GM12878 (cell line): ENCODE measurements at regions not wholly inside any gene's neighbourhood (a gene's known extent, or its start where the extent isn't known, plus 50 kb on each side); places are given as distances from the start of the nearest gene placed in this dataset.

ENCODE experiments used
- ATAC-seq: fragments of 200-7000 bp; cut with Tn5 transposase; 3 replicates; pipeline ENCODE4 v1.9.1; 2020; ENCODE audit warnings: mild to moderate bottlenecking, moderate library complexity
- BruUV-seq: library from RNA; stranded (reverse); fragments of 400-500 nt; replicated peaks from 2 replicates; lab custom pipeline; 2021; lab: Mats Ljungman, UMichigan
- CTCF ChIA-PET: fragments of 300-600 bp; sonication (Branson Sonifier 250); formaldehyde crosslinking; extraction: SDS; loops from one replicate; lab custom pipeline; 2021; ENCODE audit warnings: inconsistent platforms; lab: Yijun Ruan, JAX
- POLR2A ChIA-PET: fragments of 350-600 bp; formaldehyde crosslinking; extraction: SDS; loops from one replicate; lab custom pipeline; 2021; ENCODE audit warnings: inconsistent platforms; lab: Charles Lee
- RAD21 ChIA-PET: fragments of 300-600 bp; sonication (Branson Sonifier 250); formaldehyde crosslinking; loops from one replicate; lab custom pipeline; 2023; ENCODE audit warnings: antibody characterized with exemption; ENCODE audit not compliant: unreplicated experiment; lab: Charles Lee
- SMC1A ChIA-PET: fragments of 300-600 bp; sonication (Branson Sonifier 250); formaldehyde crosslinking; loops from one replicate; lab custom pipeline; 2023; ENCODE audit not compliant: unreplicated experiment, uncharacterized antibody; lab: Charles Lee
- DNase-seq: peaks from one replicate; pipeline ENCODE4 v3.0.0-alpha.2; 2011; ENCODE audit warnings: low read depth, low spot score
- FAIRE-seq: peaks from 3 replicates; lab custom pipeline; 2011; peaks lifted over from hg19 to GRCh38; lab: Jason Lieb, UNC
- H2AFZ ChIP-seq: 2 replicates; pipeline ENCODE4 v1.6.0; 2011; ENCODE audit warnings: low read depth, low read length, control low read depth; ENCODE audit not compliant: control insufficient read depth
- H3K27ac ChIP-seq: 2 replicates; pipeline ENCODE4 v1.5.1; 2011; ENCODE audit warnings: control low read depth; ENCODE audit not compliant: control insufficient read depth, insufficient read depth
- H3K27me3 ChIP-seq, 2 experiments: replicated peaks in 1 of 2; 2 replicates each; pipeline versions ENCODE4 v1.6.0 to v1.6.1; 2011; ENCODE audit warnings: low read length in 1 of 2; ENCODE audit not compliant: control insufficient read depth in 2 of 2, insufficient read depth in 2 of 2
- H3K36me3 ChIP-seq, 2 experiments: 2 replicates each; pipeline ENCODE4 v1.5.1; 2011; ENCODE audit warnings: low read length in 1 of 2; ENCODE audit not compliant: control insufficient read depth in 2 of 2, insufficient read depth in 2 of 2
- H3K4me1 ChIP-seq: 2 replicates; pipeline ENCODE4 v1.6.1; 2011; ENCODE audit warnings: mild to moderate bottlenecking, low read length, moderate library complexity, mixed read lengths; ENCODE audit not compliant: control insufficient read depth, insufficient read depth
- H3K4me2 ChIP-seq: 2 replicates; pipeline ENCODE4 v1.6.0; 2011; ENCODE audit warnings: control low read depth; ENCODE audit not compliant: control insufficient read depth, insufficient read depth
- H3K4me3 ChIP-seq: fragments of 200-600 bp; sonication (generic); 2 replicates; pipeline ENCODE4 v1.5.1; 2016
- H3K79me2 ChIP-seq: 2 replicates; pipeline ENCODE4 v1.6.0; 2011; ENCODE audit warnings: low read length; ENCODE audit not compliant: control insufficient read depth, insufficient read depth
- H3K9ac ChIP-seq: 2 replicates; pipeline ENCODE4 v1.8.0; 2011; ENCODE audit warnings: low read length, control low read depth, mixed read lengths; ENCODE audit not compliant: control insufficient read depth, insufficient read depth
- H3K9me3 ChIP-seq: replicated peaks from 3 replicates; pipeline ENCODE4 v1.5.1; 2011; ENCODE audit warnings: mild to moderate bottlenecking, low read length; ENCODE audit not compliant: control insufficient read depth, insufficient read depth
- H4K20me1 ChIP-seq: 2 replicates; pipeline ENCODE4 v1.6.0; 2011; ENCODE audit not compliant: control insufficient read depth, insufficient read depth
- BACH1 ChIP-seq: fragments of 450-650 bp; IDR thresholded peaks from 2 replicates; pipeline ENCODE4 v1.6.1; 2017; ENCODE audit warnings: mild to moderate bottlenecking, borderline replicate concordance
- BMI1 ChIP-seq: fragments of 450-650 bp; IDR thresholded peaks from 2 replicates; pipeline ENCODE4 v1.6.1; 2016; ENCODE audit warnings: mild to moderate bottlenecking, moderate library complexity, borderline replicate concordance
- E2F4 ChIP-seq: IDR thresholded peaks from 2 replicates; pipeline ENCODE4 v1.6.1; 2012; ENCODE audit warnings: low read depth, low read length, improper control_type of control experiment
- ELK1 ChIP-seq: IDR thresholded peaks from 2 replicates; pipeline ENCODE4 v1.6.1; 2012; ENCODE audit warnings: low read depth, low read length, improper control_type of control experiment
- GATAD2B ChIP-seq: fragments of 450-650 bp; conservative IDR thresholded peaks from 2 replicates; pipeline ENCODE4 v1.6.1; 2017; ENCODE audit warnings: low read depth, mild to moderate bottlenecking, moderate library complexity
- HSF1 ChIP-seq: fragments of 150-350 bp; IDR thresholded peaks from 2 replicates; pipeline ENCODE4 v1.6.1; 2014; ENCODE audit warnings: mild to moderate bottlenecking, low read depth, low read length
- JUND ChIP-seq: IDR thresholded peaks from 2 replicates; pipeline ENCODE4 v1.6.1; 2012; ENCODE audit warnings: low read depth, mild to moderate bottlenecking, low read length, improper control_type of control experiment, moderate library complexity
- MAX ChIP-seq: IDR thresholded peaks from 2 replicates; pipeline ENCODE4 v1.6.1; 2012; ENCODE audit warnings: low read depth, low read length, improper control_type of control experiment
- SMC3 ChIP-seq: IDR thresholded peaks from 2 replicates; pipeline ENCODE4 v1.6.1; 2011; ENCODE audit warnings: low read length, improper control_type of control experiment, borderline replicate concordance
- WRNIP1 ChIP-seq: IDR thresholded peaks from 2 replicates; pipeline ENCODE4 v1.6.1; 2011; ENCODE audit warnings: low read depth, low read length, improper control_type of control experiment, borderline replicate concordance
- ZBED1 ChIP-seq: IDR thresholded peaks from 2 replicates; pipeline ENCODE4 v1.6.1; 2016; ENCODE audit warnings: borderline replicate concordance
- ZBTB33 ChIP-seq: fragments of 450-650 bp; IDR thresholded peaks from 2 replicates; pipeline ENCODE4 v1.6.1; 2017; ENCODE audit warnings: mild to moderate bottlenecking
- ZBTB4 ChIP-seq: fragments of 450-650 bp; formaldehyde crosslinking; IDR thresholded peaks from 2 replicates; pipeline ENCODE4 v1.4.0; 2022; ENCODE audit warnings: mild to moderate bottlenecking, moderate library complexity
- ZNF274 ChIP-seq: IDR thresholded peaks from one replicate; pipeline ENCODE4 v1.8.0; 2011; ENCODE audit not compliant: insufficient read length, insufficient read depth
- WGBS: methylation state at CpG from one replicate; pipeline ENCODE4 v1.1.6; 2016; ENCODE audit warnings: low lambda C conversion rate; ENCODE audit not compliant: insufficient replicate concordance, insufficient coverage; ENCODE audit errors: missing lambda C conversion rate; 5-methylcytosine and 5-hydroxymethylcytosine counted together
- in situ Hi-C: fragments of 300-500 bp; cut with MboI; formaldehyde crosslinking; loops from 9 replicates; pipeline ENCODE4 v1.14.3; 2018; ENCODE audit warnings: mixed read lengths
- intact Hi-C: fragments of 100-400 bp; cut with micrococcal nuclease; formaldehyde crosslinking; loops from one replicate; pipeline ENCODE4 v1.14.2; 2022; ENCODE audit not compliant: unreplicated experiment

- Histone ChIP-seq H3K27me3 (no peaks in the 10 kb centered on the region; a peak in 1 of 4 replicates), H3K4me3 (no peak overlapping the region), H3K4me1 (0 out of 2 replicates have a peak, but pooled peaks cover 4% of the 10 kb centered on the region), H3K36me3 (no peaks in the 10 kb centered on the region), H3K27ac (no peak overlapping the region), H3K79me2 (no peaks in the 10 kb centered on the region), H2AFZ (no peak overlapping the region), H4K20me1 (no peaks in the 10 kb centered on the region), H3K9ac (no peak overlapping the region), H3K4me2 (no peak overlapping the region), H3K9me3 (no peaks in the 10 kb centered on the region)
- in situ Hi-C loops: no loop called here
- SMC1A ChIA-PET: interaction anchor here (0.6 to 1.4 kb wide), 3 partner anchors 44 to 84 kb away, joined by 3 to 4 read pairs (median 4); no protein-coding TSS in a partner anchor
- intact Hi-C loops: no loop called here
- RAD21 ChIA-PET: no interaction called here
- peak; percentile 12; the same call in 2 of the 3 replicates for ATAC-seq
- POLR2A ChIA-PET: no interaction called here
- no TSS peak for BruUV-seq
- DNase-seq: no peak
- CTCF ChIA-PET: no interaction called here
- WGBS: 80% methylated on average over 9 of the region's 9 CpGs
- no peak for FAIRE-seq
- TF ChIP-seq ZBED1: no peak
- no peak for TF ChIP-seq HSF1
- TF ChIP-seq SMC3: no peak
- no peak for TF ChIP-seq GATAD2B
- no peak for TF ChIP-seq ZNF274
- no peak for TF ChIP-seq ZBTB33
- TF ChIP-seq WRNIP1: no peak
- no peak for TF ChIP-seq E2F4
- no peak for TF ChIP-seq JUND
- TF ChIP-seq BMI1: no peak
- TF ChIP-seq BACH1: no peak
- no peak for TF ChIP-seq ZBTB4 (CRISPR knock-in tag)
- no peak for TF ChIP-seq ELK1
- no peak for TF ChIP-seq MAX
These were observed 99.4 kb downstream of the CRYAA start for GRCh38 chr21:43268086-43268803.
